BJ (cell line): ENCODE measurements at regions not wholly inside any gene's neighbourhood (a gene's known extent, or its start where the extent isn't known, plus 50 kb on each side); places are given as distances from the start of the nearest gene placed in this dataset.

Experiments
- CTCF ChIA-PET: fragments of 350-600 bp; formaldehyde crosslinking; extraction: SDS; loops from one replicate; lab custom pipeline; 2021; ENCODE audit warnings: antibody characterized with exemption, inconsistent platforms; lab: Yijun Ruan, JAX
- POLR2A ChIA-PET: fragments of 300-600 bp; sonication (Branson Sonifier 250); formaldehyde crosslinking; extraction: SDS; loops from one replicate; lab custom pipeline; 2021; ENCODE audit warnings: antibody characterized with exemption; lab: Charles Lee
- DNase-seq: peaks from one replicate; pipeline ENCODE4 v3.0.0-alpha.2; 2011; ENCODE audit warnings: low read depth
- H3K27me3 ChIP-seq: 2 replicates; pipeline ENCODE4 v1.6.0; 2011; ENCODE audit warnings: low read length; ENCODE audit not compliant: control insufficient read depth, insufficient read depth
- H3K36me3 ChIP-seq: 2 replicates; pipeline ENCODE4 v1.5.1; 2011; ENCODE audit warnings: low read length; ENCODE audit not compliant: control insufficient read depth, insufficient read depth
- H3K4me3 ChIP-seq: 2 replicates; pipeline ENCODE4 v1.5.1; 2011; ENCODE audit warnings: low read depth, mild to moderate bottlenecking, control low read depth, low read length
- CTCF ChIP-seq: IDR thresholded peaks from 2 replicates; pipeline ENCODE4 v1.5.1; 2011; ENCODE audit warnings: low read depth, mild to moderate bottlenecking, control low read depth, inconsistent platforms, low read length, moderate library complexity; ENCODE audit not compliant: insufficient read depth

- Histone ChIP-seq H3K4me3 (no peak overlapping the region), H3K36me3 (no peaks in the 10 kb centered on the region), H3K27me3 (no peaks in the 10 kb centered on the region)
- DNase-seq, result no peak
- POLR2A ChIA-PET, result no interaction called here
- CTCF ChIA-PET, result interaction anchor here (0.6 kb wide), 2 partner anchors 144 to 318 kb away, joined by 3 to 4 read pairs; no protein-coding TSS in a partner anchor
- no peak for TF ChIP-seq CTCF
Measured at GRCh38 chr14:31932675-31933074, 144.4 kb upstream of the ARHGAP5 start.

GRCh38 chr14:31933716-31934115, 143.4 kb upstream of the ARHGAP5 start:
- H3K27me3 ChIP-seq, result no peaks in the 10 kb centered on the region
- TF ChIP-seq CTCF, result no peak
- no peak overlapping the region for H3K4me3 ChIP-seq
- no peaks in the 10 kb centered on the region for H3K36me3 ChIP-seq
- ChIA-PET CTCF (interaction anchor here (1.3 to 1.6 kb wide), 4 partner anchors 21 to 319 kb away, joined by 3 to 7 read pairs (median 6); no protein-coding TSS in a partner anchor), POLR2A (no interaction called here)
- no peak for DNase-seq

GRCh38 chr14:31934767-31935266, 142.3 kb upstream of the ARHGAP5 start:
- peak; percentile 45 for TF ChIP-seq CTCF
- Histone ChIP-seq H3K36me3 (no peaks in the 10 kb centered on the region), H3K27me3 (no peaks in the 10 kb centered on the region), H3K4me3 (no peak overlapping the region)
- no peak for DNase-seq
- POLR2A ChIA-PET, result interaction anchor here (0.5 kb wide), 1 partner anchor 141 kb away, joined by 10 read pairs; no protein-coding TSS in a partner anchor
- CTCF ChIA-PET, result interaction anchor here (0.6 to 2.0 kb wide), 9 partner anchors 9 to 622 kb away, joined by 3 to 9 read pairs (median 3); no protein-coding TSS in a partner anchor

GRCh38 chr14:31935391-31935790, 141.7 kb upstream of the ARHGAP5 start:
- CTCF ChIA-PET, result interaction anchor here (0.6 to 2.0 kb wide), 6 partner anchors 10 to 622 kb away, joined by 3 to 9 read pairs (median 6); no protein-coding TSS in a partner anchor
- POLR2A ChIA-PET, result no interaction called here
- H3K27me3 ChIP-seq, result no peaks in the 10 kb centered on the region
- DNase-seq, result no peak
- no peaks in the 10 kb centered on the region for H3K36me3 ChIP-seq
- H3K4me3 ChIP-seq, result no peak overlapping the region
- TF ChIP-seq CTCF, result no peak

- Histone ChIP-seq H3K36me3 (no peaks in the 10 kb centered on the region), H3K27me3 (no peaks in the 10 kb centered on the region), H3K4me3 (no peak overlapping the region)
- CTCF ChIA-PET, result interaction anchor here (0.6 to 2.0 kb wide), 2 partner anchors 318 to 476 kb away, joined by 4 to 9 read pairs; no protein-coding TSS in a partner anchor
- POLR2A ChIA-PET, result no interaction called here
- no peak for TF ChIP-seq CTCF
- no peak for DNase-seq
Measured at GRCh38 chr14:31936115-31936514, 141.0 kb upstream of the ARHGAP5 start.
